ENCODE measurements at regions not wholly inside any gene's neighbourhood (a gene's known extent, or its start where the extent isn't known, plus 50 kb on each side); places are given as distances from the start of the nearest gene placed in this dataset.

GRCh38 chr11:87447606-87448005 lies 409.9 kb downstream of the TMEM135 start:
- no peak for TF ChIP-seq EP300 (IDR thresholded peaks at IDR 0.05)
- no peak for TF ChIP-seq POLR2A (IDR thresholded peaks at IDR 0.05)
- no peak for TF ChIP-seq CTCF (IDR thresholded peaks at IDR 0.05)

GRCh38 chr11:87444993-87445392 lies 407.3 kb downstream of the TMEM135 start:
- Histone ChIP-seq H3K27me3 (no peaks in the 10 kb centered on the region), H3K4me1 (ENCODE audit: insufficient read depth) (peaks cover 1% of the 10 kb centered on the region), H3K36me3 (no peaks in the 10 kb centered on the region), H3K4me3 (no peak overlapping the region), H3K9me3 (no peaks in the 10 kb centered on the region), H3K27ac (no peak overlapping the region)
- WGBS, 3 donors, result 34 to 55% (median 39%) methylated on average over 1 of the region's 1 CpG
- DNase-seq, result no peak
- intact Hi-C loops (cut with DNase I), result no loop called here
- TF ChIP-seq POLR2A (IDR thresholded peaks at IDR 0.05), result no peak
- no peak for TF ChIP-seq CTCF (IDR thresholded peaks at IDR 0.05)
- TF ChIP-seq EP300 (IDR thresholded peaks at IDR 0.05), result no peak

More at GRCh38 chr11:87447606-87448005, 409.9 kb downstream of the TMEM135 start:
- Histone ChIP-seq H3K4me3 (no peak overlapping the region), H3K4me1 (ENCODE audit: insufficient read depth) (peaks cover 1% of the 10 kb centered on the region), H3K36me3 (no peaks in the 10 kb centered on the region), H3K27ac (no peak overlapping the region), H3K27me3 (no peaks in the 10 kb centered on the region), H3K9me3 (no peaks in the 10 kb centered on the region)
- WGBS, 3 donors, result 89 to 95% (median 91%) methylated on average over 2 of the region's 2 CpGs
- intact Hi-C loops (cut with DNase I), result no loop called here
- no peak for DNase-seq

GRCh38 chr11:87443707-87444106 lies 406.0 kb downstream of the TMEM135 start:
- TF ChIP-seq EP300 (IDR thresholded peaks at IDR 0.05) (no peak), POLR2A (IDR thresholded peaks at IDR 0.05) (no peak), CTCF (IDR thresholded peaks at IDR 0.05) (no peak)
- DNase-seq, result no peak
- WGBS, 3 donors, result 71 to 73% (median 72%) methylated on average over 2 of the region's 2 CpGs
- Histone ChIP-seq H3K27me3 (no peaks in the 10 kb centered on the region), H3K27ac (no peak overlapping the region), H3K36me3 (no peaks in the 10 kb centered on the region), H3K9me3 (no peaks in the 10 kb centered on the region), H3K4me3 (no peak overlapping the region), H3K4me1 (ENCODE audit: insufficient read depth) (peaks cover 1% of the 10 kb centered on the region)
- intact Hi-C loops (cut with DNase I), result no loop called here

GRCh38 chr11:87440076-87440770 lies 402.5 kb downstream of the TMEM135 start:
- Histone ChIP-seq H3K4me1 (ENCODE audit: insufficient read depth) (peaks cover 1% of the 10 kb centered on the region), H3K36me3 (no peaks in the 10 kb centered on the region), H3K9me3 (no peaks in the 10 kb centered on the region), H3K27ac (no peak overlapping the region), H3K27me3 (no peaks in the 10 kb centered on the region), H3K4me3 (no peak overlapping the region)
- no peak for DNase-seq
- intact Hi-C loops (cut with DNase I), result no loop called here
- 50 to 63% (median 52%) methylated on average over 3 of the region's 3 CpGs for WGBS, 3 donors
- TF ChIP-seq CTCF (IDR thresholded peaks at IDR 0.05), result no peak
- no peak for TF ChIP-seq EP300 (IDR thresholded peaks at IDR 0.05)
- no peak for TF ChIP-seq POLR2A (IDR thresholded peaks at IDR 0.05)

Data from ovary (tissue), 7 donors.